GM23248 (cell line): ENCODE measurements at regions not wholly inside any gene's neighbourhood (a gene's known extent, or its start where the extent isn't known, plus 50 kb on each side); places are given as distances from the start of the nearest gene placed in this dataset.
A peak's percentile ranks its signal among the peaks of the same experiment; 100 is the strongest.

Experiments
- DNase-seq: peaks from one replicate; pipeline ENCODE4 v3.0.0-alpha.2; 2015
- H2AFZ ChIP-seq: fragments of 200-600 bp; sonication (generic); 2 replicates; pipeline ENCODE4 v1.6.1; 2016; ENCODE audit warnings: antibody characterized with exemption
- H3F3A ChIP-seq: fragments of 200-600 bp; sonication (generic); 2 replicates; pipeline ENCODE4 v1.6.1; 2016; ENCODE audit warnings: mild to moderate bottlenecking, antibody characterized with exemption, mixed run types; ENCODE audit not compliant: insufficient read depth
- H3K27ac ChIP-seq: fragments of 200-600 bp; sonication (generic); 2 replicates; pipeline ENCODE4 v1.5.1; 2016; ENCODE audit warnings: mild to moderate bottlenecking
- H3K27me3 ChIP-seq: fragments of 200-600 bp; sonication (generic); replicated peaks from 2 replicates; pipeline ENCODE4 v1.6.1; 2016; ENCODE audit warnings: mild to moderate bottlenecking; ENCODE audit not compliant: insufficient read depth
- H3K36me3 ChIP-seq: fragments of 200-600 bp; sonication (generic); 2 replicates; pipeline ENCODE4 v1.6.1; 2016; ENCODE audit warnings: low read depth, mild to moderate bottlenecking
- H3K4me1 ChIP-seq: fragments of 200-600 bp; sonication (generic); 2 replicates; pipeline ENCODE4 v1.6.1; 2016; ENCODE audit warnings: mild to moderate bottlenecking; ENCODE audit not compliant: insufficient read depth
- H3K4me2 ChIP-seq: fragments of 200-600 bp; sonication (generic); one replicate; pipeline ENCODE4 v1.6.1; 2016; ENCODE audit warnings: mild to moderate bottlenecking; ENCODE audit not compliant: unreplicated experiment
- H3K4me3 ChIP-seq: fragments of 200-600 bp; sonication (generic); 2 replicates; pipeline ENCODE4 v1.5.1; 2016; ENCODE audit warnings: mild to moderate bottlenecking
- H3K79me2 ChIP-seq: fragments of 200-600 bp; sonication (generic); 2 replicates; pipeline ENCODE4 v1.6.1; 2016; ENCODE audit warnings: mild to moderate bottlenecking; ENCODE audit not compliant: insufficient read depth
- H3K9ac ChIP-seq: fragments of 200-600 bp; sonication (generic); 2 replicates; pipeline ENCODE4 v1.6.1; 2016; ENCODE audit warnings: mild to moderate bottlenecking
- H3K9me2 ChIP-seq: fragments of 200-600 bp; sonication (generic); 2 replicates; pipeline ENCODE4 v1.6.1; 2016; ENCODE audit warnings: mixed run types, mild to moderate bottlenecking, moderate library complexity; ENCODE audit not compliant: insufficient read depth
- H3K9me3 ChIP-seq: fragments of 200-600 bp; sonication (generic); one replicate; pipeline ENCODE4 v1.6.1; 2017; ENCODE audit warnings: low read depth
- H4K20me1 ChIP-seq: fragments of 200-600 bp; sonication (generic); 2 replicates; pipeline ENCODE4 v1.6.0; 2016; ENCODE audit not compliant: insufficient read depth
- EZH2 ChIP-seq: fragments of 200-600 bp; sonication (generic); IDR thresholded peaks from 2 replicates; pipeline ENCODE4 v1.6.1; 2018; ENCODE audit warnings: antibody characterized with exemption, mild to moderate bottlenecking; ENCODE audit not compliant: insufficient read depth, poor library complexity, severe bottlenecking
- EZH2phosphoT487 ChIP-seq: fragments of 200-600 bp; sonication (generic); IDR thresholded peaks from 2 replicates; pipeline ENCODE4 v1.6.1; 2018; ENCODE audit warnings: antibody characterized with exemption, moderate library complexity, mild to moderate bottlenecking, low read depth; ENCODE audit not compliant: insufficient read depth
- WGBS, 2 experiments: methylation state at CpG; one replicate each; pipeline ENCODE4 v1.1.6; 2015 to 2017; ENCODE audit warnings: low lambda C conversion rate in 2 of 2, low coverage in 1 of 2; ENCODE audit errors: missing lambda C conversion rate in 2 of 2; 5-methylcytosine and 5-hydroxymethylcytosine counted together
- in situ Hi-C: fragments of 300-500 bp; cut with MboI; formaldehyde crosslinking; loops from 2 replicates; pipeline ENCODE4 v1.15.0; 2020

DNA sequence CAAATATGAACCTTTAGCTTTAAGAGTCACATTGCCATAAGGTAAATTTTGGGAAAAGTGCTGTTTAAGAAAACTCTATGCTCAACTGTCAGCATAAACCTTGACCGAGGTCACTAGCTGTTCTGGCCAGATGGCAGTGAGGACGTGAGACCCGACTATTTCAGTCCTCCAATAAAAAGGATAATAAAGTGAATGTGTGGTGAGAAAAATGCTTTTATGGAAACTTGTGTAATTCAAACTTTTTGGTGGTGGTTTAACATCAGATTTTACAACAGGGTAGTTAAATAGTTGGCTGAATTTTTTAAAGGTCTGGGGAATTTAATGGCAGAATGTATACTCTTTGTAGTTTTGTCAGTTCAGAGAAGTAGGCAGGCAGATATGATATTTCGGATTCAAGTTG lies 391.1 kb downstream of the PMP22 start:
- no peaks in the 10 kb centered on the region for H3K9me3 ChIP-seq
- no peak overlapping the region for H3K9ac ChIP-seq
- no peaks in the 10 kb centered on the region for H3K79me2 ChIP-seq
- no peaks in the 10 kb centered on the region for H4K20me1 ChIP-seq
- H3F3A ChIP-seq, result no peaks in the 10 kb centered on the region
- whole genome bisulfite sequencing, 2 experiments, result 58 to 66% methylated on average over 4 of the region's 4 CpGs
- no peak overlapping the region for H3K27ac ChIP-seq
- H3K4me1 ChIP-seq, result no peaks in the 10 kb centered on the region
- DNase-seq, result no peak
- H3K9me2 ChIP-seq, result no peaks in the 10 kb centered on the region
- no peak overlapping the region for H2AFZ ChIP-seq
- H3K4me2 ChIP-seq, result no peak overlapping the region
- in situ Hi-C loops, result no loop called here
- H3K4me3 ChIP-seq, result no peak overlapping the region
- TF ChIP-seq EZH2 (no peak), EZH2phosphoT487 (no peak)
- no peaks in the 10 kb centered on the region for H3K27me3 ChIP-seq
- H3K36me3 ChIP-seq, result no peaks in the 10 kb centered on the region

DNA sequence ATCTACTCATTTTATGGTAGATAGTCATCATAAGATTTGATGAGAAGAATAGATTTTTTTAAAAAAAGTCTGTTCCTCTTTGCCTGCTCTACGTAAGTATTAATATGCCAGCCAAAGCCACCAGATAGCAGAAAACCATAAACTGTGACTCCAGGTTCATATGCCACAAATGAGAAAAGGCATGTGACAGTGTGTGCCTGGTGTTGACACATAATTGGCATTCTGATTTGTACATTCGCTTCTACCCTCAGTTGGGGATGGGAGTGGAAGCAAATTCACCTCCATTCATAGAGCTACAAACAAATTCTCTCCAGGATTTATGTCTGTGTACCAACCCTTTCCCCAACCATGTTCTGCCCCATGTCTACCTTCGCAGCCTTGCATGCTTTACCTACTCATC lies 391.6 kb downstream of the PMP22 start:
- no peak overlapping the region for H3K4me3 ChIP-seq
- no peak overlapping the region for H3K4me2 ChIP-seq
- H3K9me3 ChIP-seq, result no peaks in the 10 kb centered on the region
- no peaks in the 10 kb centered on the region for H3K36me3 ChIP-seq
- no peaks in the 10 kb centered on the region for H3K79me2 ChIP-seq
- 64 to 72% methylated on average over 3 of the region's 3 CpGs for WGBS, 2 experiments
- no peaks in the 10 kb centered on the region for H3K9me2 ChIP-seq
- H2AFZ ChIP-seq, result no peak overlapping the region
- H3K9ac ChIP-seq, result no peak overlapping the region
- no peak for TF ChIP-seq EZH2
- no peak for TF ChIP-seq EZH2phosphoT487
- H4K20me1 ChIP-seq, result no peaks in the 10 kb centered on the region
- no peak overlapping the region for H3K27ac ChIP-seq
- H3F3A ChIP-seq, result no peaks in the 10 kb centered on the region
- no peaks in the 10 kb centered on the region for H3K27me3 ChIP-seq
- DNase-seq, result no peak
- no peaks in the 10 kb centered on the region for H3K4me1 ChIP-seq
- in situ Hi-C loops, result no loop called here

DNA sequence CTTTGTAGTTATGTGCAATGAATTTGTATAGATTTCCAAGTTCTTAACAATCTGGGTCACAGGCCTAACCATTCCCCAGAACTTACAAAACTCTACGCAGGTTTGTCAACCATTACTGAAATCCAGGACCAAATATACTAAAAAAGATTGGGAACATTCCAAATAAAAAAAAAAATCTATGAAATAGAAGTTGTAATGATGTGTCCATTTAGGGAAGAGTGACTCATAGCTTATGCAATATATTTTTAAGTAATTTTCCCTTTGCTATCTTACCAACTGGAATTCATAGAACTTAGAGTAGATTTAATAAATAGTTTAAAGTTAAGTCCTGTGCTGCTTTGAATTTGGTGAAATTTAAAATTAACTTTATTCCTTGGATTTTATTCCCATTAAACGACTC lies 393.2 kb downstream of the PMP22 start:
- peak; percentile 65 for DNase-seq
- in situ Hi-C loops, result no loop called here
- Histone ChIP-seq H3K4me2 (no peak overlapping the region), H3K27ac (no peak overlapping the region), H3K27me3 (no peaks in the 10 kb centered on the region), H2AFZ (no peak overlapping the region), H3K4me1 (no peaks in the 10 kb centered on the region), H3K4me3 (no peak overlapping the region), H3F3A (no peaks in the 10 kb centered on the region), H3K36me3 (no peaks in the 10 kb centered on the region), H3K9ac (no peak overlapping the region), H3K79me2 (no peaks in the 10 kb centered on the region), H4K20me1 (no peaks in the 10 kb centered on the region), H3K9me3 (no peaks in the 10 kb centered on the region), H3K9me2 (no peaks in the 10 kb centered on the region)
- WGBS, 2 experiments, result 37 to 42% methylated on average over 2 of the region's 2 CpGs
- TF ChIP-seq EZH2 (no peak), EZH2phosphoT487 (no peak)

DNA sequence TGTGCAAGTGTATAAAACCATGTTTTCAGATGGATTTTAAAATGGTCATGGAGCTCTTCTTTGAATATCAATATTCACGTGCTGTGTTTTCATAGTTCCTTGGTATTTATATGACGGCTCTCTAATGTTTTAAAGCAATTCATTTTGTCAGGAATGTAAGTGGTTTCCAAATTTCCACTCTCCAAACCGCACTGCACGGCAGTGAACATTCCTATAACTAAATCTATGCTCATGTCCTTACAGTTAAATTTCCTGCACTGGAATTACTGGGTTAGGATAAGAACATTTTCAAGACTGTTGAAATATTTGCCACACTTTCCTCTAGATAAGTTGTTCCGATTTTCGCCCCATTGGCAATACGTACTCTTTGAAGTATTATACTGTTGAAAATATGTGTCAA lies 398.9 kb downstream of the PMP22 start:
- Histone ChIP-seq H3K9me3 (no peaks in the 10 kb centered on the region), H3K79me2 (no peaks in the 10 kb centered on the region), H4K20me1 (no peaks in the 10 kb centered on the region), H3K27ac (no peak overlapping the region), H3K27me3 (no peaks in the 10 kb centered on the region), H2AFZ (no peak overlapping the region), H3K4me3 (no peak overlapping the region), H3K36me3 (no peaks in the 10 kb centered on the region), H3K9ac (no peak overlapping the region), H3K4me2 (no peak overlapping the region), H3F3A (no peaks in the 10 kb centered on the region), H3K9me2 (no peaks in the 10 kb centered on the region), H3K4me1 (no peaks in the 10 kb centered on the region)
- WGBS, 2 experiments, result 68 to 69% methylated on average over 7 of the region's 7 CpGs
- peak; percentile 10 for DNase-seq
- TF ChIP-seq EZH2phosphoT487 (no peak), EZH2 (no peak)
- in situ Hi-C loops, result no loop called here

DNA sequence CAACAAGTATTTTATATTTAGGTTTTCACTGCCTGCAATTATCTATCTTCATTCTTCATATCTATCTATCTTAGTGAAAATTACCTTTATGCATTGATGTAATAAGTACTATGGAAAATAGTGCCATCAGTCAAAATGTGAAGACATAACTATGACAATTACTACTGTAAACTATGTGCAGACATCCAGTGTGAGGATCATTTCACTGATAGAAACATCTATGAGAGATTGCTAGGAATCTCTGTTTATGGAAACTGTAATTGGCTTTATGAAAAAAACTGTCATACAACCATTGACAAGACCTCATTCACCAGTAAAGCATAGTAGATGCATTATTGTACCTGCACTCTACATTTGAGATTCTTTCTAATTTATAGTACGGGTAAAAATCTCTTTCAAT lies 401.0 kb downstream of the PMP22 start:
- no peak for DNase-seq
- no peaks in the 10 kb centered on the region for H3F3A ChIP-seq
- no peaks in the 10 kb centered on the region for H3K36me3 ChIP-seq
- no peak overlapping the region for H3K27ac ChIP-seq
- H3K4me3 ChIP-seq, result no peak overlapping the region
- in situ Hi-C loops, result no loop called here
- no peaks in the 10 kb centered on the region for H4K20me1 ChIP-seq
- no peak for TF ChIP-seq EZH2
- TF ChIP-seq EZH2phosphoT487, result no peak
- no peaks in the 10 kb centered on the region for H3K9me3 ChIP-seq
- H3K4me2 ChIP-seq, result no peak overlapping the region
- H3K4me1 ChIP-seq, result no peaks in the 10 kb centered on the region
- H3K9ac ChIP-seq, result no peak overlapping the region
- 53 to 67% methylated on average over 1 of the region's 1 CpG for WGBS, 2 experiments
- H3K79me2 ChIP-seq, result no peaks in the 10 kb centered on the region
- H2AFZ ChIP-seq, result no peak overlapping the region
- no peaks in the 10 kb centered on the region for H3K27me3 ChIP-seq
- H3K9me2 ChIP-seq, result no peaks in the 10 kb centered on the region
